ENCODE measurements at regions not wholly inside any gene's neighbourhood (a gene's known extent, or its start where the extent isn't known, plus 50 kb on each side); places are given as distances from the start of the nearest gene placed in this dataset.

DNA sequence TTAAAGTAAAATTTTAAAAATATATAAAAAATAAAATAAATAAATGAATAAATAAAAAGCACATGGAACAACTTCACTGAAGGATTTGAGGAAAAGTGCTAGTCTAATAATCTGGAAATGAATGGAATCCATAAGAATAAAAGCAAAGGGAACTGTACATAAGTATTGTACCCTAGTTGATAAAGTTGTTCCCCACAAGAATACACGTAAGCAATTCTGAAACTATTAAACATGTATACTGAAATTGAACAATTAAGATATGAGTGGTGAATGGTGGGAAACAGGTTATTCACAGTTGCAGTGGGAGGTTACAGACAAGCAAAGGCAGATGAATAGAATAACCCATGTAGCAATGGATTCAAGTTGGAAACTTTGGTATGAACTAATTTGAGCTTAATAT, 853.2 kb upstream of the SOX9 start:
- H3K27ac ChIP-seq = no peak overlapping the region
- TF ChIP-seq, protein P1, sequence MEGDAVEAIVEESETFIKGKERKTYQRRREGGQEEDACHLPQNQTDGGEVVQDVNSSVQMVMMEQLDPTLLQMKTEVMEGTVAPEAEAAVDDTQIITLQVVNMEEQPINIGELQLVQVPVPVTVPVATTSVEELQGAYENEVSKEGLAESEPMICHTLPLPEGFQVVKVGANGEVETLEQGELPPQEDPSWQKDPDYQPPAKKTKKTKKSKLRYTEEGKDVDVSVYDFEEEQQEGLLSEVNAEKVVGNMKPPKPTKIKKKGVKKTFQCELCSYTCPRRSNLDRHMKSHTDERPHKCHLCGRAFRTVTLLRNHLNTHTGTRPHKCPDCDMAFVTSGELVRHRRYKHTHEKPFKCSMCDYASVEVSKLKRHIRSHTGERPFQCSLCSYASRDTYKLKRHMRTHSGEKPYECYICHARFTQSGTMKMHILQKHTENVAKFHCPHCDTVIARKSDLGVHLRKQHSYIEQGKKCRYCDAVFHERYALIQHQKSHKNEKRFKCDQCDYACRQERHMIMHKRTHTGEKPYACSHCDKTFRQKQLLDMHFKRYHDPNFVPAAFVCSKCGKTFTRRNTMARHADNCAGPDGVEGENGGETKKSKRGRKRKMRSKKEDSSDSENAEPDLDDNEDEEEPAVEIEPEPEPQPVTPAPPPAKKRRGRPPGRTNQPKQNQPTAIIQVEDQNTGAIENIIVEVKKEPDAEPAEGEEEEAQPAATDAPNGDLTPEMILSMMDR (conservative IDR thresholded peaks at IDR 0.05) = no peak
- no peak for TF ChIP-seq ZFX (IDR thresholded peaks at IDR 0.05)

DNA sequence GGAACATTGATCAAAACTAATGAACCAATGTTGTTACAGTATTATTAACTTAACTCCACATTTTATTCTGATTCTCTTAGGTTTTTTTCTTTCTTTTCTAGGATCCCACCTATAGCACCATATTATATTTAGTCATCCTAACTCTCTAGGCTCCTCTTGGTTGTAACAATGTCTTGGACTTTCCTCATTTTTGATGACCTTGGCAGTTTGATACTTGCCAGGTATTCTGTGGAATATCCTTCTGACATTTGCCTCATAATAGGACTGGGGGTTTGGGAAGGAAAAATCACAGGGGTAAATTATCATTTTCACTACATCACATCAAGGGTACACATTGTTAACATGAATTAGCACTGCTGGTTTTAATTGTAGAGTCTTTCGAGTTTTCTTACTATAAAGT, 851.6 kb upstream of the SOX9 start:
- no peak overlapping the region for H3K27ac ChIP-seq
- TF ChIP-seq, protein P1 (conservative IDR thresholded peaks at IDR 0.05) = no peak
- no peak for TF ChIP-seq ZFX (IDR thresholded peaks at IDR 0.05)

DNA sequence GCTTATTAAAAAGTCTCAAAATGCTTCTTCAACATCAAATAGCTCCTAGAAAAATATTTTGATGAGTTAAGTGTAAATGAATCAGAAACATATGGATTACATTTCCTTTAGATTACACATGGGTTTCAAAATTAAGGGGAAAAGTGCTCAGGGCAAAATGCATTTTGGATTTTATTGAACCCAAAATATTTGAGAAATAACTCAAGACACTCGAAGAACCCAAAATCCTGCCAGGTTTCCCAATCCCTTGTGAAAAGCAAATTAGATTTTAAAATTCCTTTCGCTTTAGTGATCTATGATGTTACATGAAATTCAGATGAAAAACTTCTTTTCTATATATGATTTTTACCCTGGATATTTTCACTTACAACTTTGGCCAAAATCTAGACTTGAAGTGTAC, 847.4 kb upstream of the SOX9 start:
- TF ChIP-seq, protein P1 (conservative IDR thresholded peaks at IDR 0.05) = no peak
- TF ChIP-seq ZFX (IDR thresholded peaks at IDR 0.05) = no peak
- no peak overlapping the region for H3K27ac ChIP-seq

DNA sequence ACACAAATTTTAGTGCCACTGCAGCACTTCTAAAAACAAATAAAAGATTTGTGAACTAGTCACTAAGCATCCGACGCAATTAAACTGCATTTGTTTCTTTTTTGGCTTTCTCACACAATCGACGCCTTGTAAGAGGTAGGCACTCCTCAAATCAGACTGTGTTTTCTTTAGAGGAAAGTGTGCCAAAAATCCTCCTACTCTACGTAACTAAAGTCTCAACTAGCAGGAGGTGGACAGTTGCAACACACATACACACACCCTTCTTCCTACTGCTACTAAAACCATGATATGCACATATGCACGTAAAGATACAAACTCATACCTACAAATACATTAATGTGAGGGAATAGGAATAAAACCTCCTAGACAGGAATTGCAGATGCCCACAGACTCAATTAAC, 844.7 kb upstream of the SOX9 start:
- TF ChIP-seq, protein P1 (conservative IDR thresholded peaks at IDR 0.05) = no peak
- TF ChIP-seq ZFX (IDR thresholded peaks at IDR 0.05) = no peak
- H3K27ac ChIP-seq = no peak overlapping the region

DNA sequence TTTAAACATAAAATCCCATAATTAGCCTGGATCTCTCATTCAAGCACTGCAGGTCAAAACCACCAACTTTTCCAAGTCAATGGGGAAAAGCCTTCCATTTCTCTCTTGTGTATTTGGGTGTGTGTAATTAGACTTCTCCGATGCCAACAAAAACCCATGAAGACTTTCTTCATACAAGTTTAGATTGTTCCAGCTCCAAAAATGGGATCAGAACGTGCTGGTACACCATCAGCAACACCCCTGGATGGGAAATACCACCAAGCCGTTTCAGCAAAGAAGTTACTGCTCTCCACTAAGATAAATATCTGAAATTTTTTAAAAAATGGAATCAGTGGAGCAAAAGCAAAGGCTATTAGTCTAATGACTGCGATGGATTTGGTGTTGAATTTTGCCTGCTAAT, 837.3 kb upstream of the SOX9 start:
- no peak overlapping the region for H3K27ac ChIP-seq
- TF ChIP-seq, protein P1 (conservative IDR thresholded peaks at IDR 0.05) = no peak
- TF ChIP-seq ZFX (IDR thresholded peaks at IDR 0.05) = no peak

DNA sequence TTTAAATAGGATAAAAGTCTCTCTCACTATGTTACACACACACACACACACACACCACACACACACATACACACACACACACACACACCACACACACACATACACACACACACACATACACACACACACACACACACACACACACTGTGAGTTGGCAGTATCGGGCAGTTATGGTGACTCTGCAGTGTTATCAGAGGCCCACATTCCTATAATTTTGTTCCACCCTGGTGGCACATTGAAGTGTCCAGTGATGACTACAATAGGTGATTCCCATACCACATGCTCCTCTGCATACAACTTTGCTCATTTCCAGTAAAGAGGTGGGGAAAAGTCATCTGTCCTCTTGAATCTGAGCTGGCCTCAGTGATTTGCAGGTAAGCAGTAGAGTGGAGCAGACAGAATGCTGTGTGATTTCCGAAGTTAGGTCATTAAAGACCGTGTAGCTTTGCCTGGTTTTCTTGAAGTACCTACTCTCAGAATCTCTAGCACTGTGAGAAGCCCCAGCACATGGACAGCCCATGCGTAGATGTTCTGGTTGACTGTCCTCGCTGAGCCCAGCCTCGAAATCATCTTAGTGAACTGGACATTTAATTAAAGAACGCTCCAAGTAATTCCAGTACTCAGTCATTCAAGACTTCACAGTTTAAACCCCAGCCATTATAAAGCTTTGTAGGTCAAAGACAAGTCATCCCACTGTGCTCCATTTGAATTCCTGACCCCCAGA, 836.6 kb upstream of the SOX9 start:
- H3K27ac ChIP-seq = no peak overlapping the region
- TF ChIP-seq, protein P1 (conservative IDR thresholded peaks at IDR 0.05) = no peak
- TF ChIP-seq ZFX (IDR thresholded peaks at IDR 0.05) = no peak

DNA sequence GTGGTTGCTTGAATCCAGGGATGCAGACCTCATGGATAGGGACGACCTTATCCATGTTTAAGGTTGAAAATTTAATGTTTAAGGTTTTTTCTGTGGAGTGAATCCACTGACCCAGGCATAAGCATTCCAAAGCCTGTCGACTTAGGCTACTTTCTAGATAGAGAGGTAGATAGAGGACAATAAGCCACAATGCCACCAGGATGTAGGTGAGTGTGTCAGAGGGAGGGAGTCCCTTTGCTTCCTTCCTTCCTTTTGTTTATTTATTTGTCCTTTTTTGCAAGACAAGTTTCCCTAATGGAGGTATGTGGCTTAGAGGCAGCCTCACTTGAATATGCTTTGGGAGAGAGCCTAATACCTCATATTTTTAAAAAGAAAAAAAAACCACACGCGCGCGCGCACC, 834.2 kb upstream of the SOX9 start:
- no peak for TF ChIP-seq ZFX (IDR thresholded peaks at IDR 0.05)
- TF ChIP-seq, protein P1 (conservative IDR thresholded peaks at IDR 0.05) = no peak
- no peak overlapping the region for H3K27ac ChIP-seq
